ENCODE measurements at regions not wholly inside any gene's neighbourhood (a gene's known extent, or its start where the extent isn't known, plus 50 kb on each side); places are given as distances from the start of the nearest gene placed in this dataset.

DNA sequence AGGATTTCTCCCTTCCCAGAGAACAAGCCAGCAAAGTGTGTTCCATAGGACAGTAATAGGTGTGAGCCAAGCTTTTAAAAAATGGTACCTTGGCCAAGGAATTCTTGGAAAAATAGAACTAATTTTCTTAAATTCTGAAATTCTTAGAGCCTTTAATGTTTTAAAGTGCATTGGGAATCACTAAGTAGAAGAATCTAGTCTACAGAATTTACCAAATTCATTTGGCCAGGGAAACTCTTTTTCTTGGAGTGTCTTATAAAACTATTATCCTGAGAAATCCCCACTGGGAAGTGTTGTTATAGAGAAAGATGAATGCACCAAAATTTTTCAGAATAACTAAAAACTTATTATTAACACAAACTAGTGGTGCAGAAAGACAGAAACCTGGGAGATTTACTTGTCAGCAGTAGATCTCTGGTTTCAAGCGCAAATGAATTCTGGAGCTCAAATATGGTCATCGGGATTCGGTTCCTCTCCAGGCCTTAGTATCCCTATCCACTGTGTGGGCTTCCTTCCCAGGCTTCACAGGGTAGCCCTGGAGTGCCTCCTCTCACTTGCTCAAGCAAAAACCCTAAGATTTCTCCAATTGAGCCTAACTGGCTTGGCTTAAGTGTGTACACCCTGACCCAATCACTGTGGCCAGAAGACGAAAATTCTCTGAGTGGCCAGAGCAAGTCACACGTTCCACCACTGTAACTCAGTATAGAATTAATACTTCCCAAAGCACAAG, 217.8 kb downstream of the CHD9NB start:
- TF ChIP-seq, protein P1, sequence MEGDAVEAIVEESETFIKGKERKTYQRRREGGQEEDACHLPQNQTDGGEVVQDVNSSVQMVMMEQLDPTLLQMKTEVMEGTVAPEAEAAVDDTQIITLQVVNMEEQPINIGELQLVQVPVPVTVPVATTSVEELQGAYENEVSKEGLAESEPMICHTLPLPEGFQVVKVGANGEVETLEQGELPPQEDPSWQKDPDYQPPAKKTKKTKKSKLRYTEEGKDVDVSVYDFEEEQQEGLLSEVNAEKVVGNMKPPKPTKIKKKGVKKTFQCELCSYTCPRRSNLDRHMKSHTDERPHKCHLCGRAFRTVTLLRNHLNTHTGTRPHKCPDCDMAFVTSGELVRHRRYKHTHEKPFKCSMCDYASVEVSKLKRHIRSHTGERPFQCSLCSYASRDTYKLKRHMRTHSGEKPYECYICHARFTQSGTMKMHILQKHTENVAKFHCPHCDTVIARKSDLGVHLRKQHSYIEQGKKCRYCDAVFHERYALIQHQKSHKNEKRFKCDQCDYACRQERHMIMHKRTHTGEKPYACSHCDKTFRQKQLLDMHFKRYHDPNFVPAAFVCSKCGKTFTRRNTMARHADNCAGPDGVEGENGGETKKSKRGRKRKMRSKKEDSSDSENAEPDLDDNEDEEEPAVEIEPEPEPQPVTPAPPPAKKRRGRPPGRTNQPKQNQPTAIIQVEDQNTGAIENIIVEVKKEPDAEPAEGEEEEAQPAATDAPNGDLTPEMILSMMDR (conservative IDR thresholded peaks at IDR 0.05; ENCODE audit: low read length) = no peak
- TF ChIP-seq EZH2phosphoT487 (IDR thresholded peaks at IDR 0.05; ENCODE audit: borderline replicate concordance) = no peak

All from Loucy (cell line).